Upper lobe of right lung (tissue), 1 donor: ENCODE measurements at regions not wholly inside any gene's neighbourhood (a gene's known extent, or its start where the extent isn't known, plus 50 kb on each side); places are given as distances from the start of the nearest gene placed in this dataset.
"Not testable (repeated sequence)": the region's sequence is repeated elsewhere in the genome, so short reads cannot be mapped to it uniquely, and the experiment has no call there.

Experiments
- ATAC-seq: fragments of 200-7000 bp; cut with Tn5 transposase; one replicate; pipeline ENCODE4 v1.9.1; 2020; ENCODE audit warnings: mild to moderate bottlenecking, moderate library complexity
- DNase-seq: peaks from one replicate; pipeline ENCODE4 v3.0.0-alpha.2; 2020
- H3K27ac ChIP-seq: fragments of 200-600 bp; one replicate; pipeline ENCODE4 v1.8.0; 2022
- H3K27me3 ChIP-seq: fragments of 200-600 bp; one replicate; pipeline ENCODE4 v1.8.0; 2022; ENCODE audit warnings: mild to moderate bottlenecking
- H3K36me3 ChIP-seq: fragments of 200-600 bp; one replicate; pipeline ENCODE4 v1.8.0; 2022
- H3K4me1 ChIP-seq: fragments of 200-600 bp; one replicate; pipeline ENCODE4 v1.8.0; 2022
- H3K4me3 ChIP-seq: fragments of 200-600 bp; one replicate; pipeline ENCODE4 v1.8.0; 2022; ENCODE audit warnings: mild to moderate bottlenecking
- H3K9me3 ChIP-seq: fragments of 200-600 bp; one replicate; pipeline ENCODE4 v1.8.0; 2022
- CTCF ChIP-seq: fragments of 200-600 bp; IDR thresholded peaks from one replicate; pipeline ENCODE4 v1.8.0; 2022; ENCODE audit warnings: antibody characterized with exemption
- intact Hi-C: fragments of 100-400 bp; cut with DNase I; formaldehyde crosslinking; loops from one replicate; pipeline ENCODE4 v1.11.0; 2022
- donor health status: DM: no; HTN: yes; CAD: no; lungs with severe emphysema.

DNA sequence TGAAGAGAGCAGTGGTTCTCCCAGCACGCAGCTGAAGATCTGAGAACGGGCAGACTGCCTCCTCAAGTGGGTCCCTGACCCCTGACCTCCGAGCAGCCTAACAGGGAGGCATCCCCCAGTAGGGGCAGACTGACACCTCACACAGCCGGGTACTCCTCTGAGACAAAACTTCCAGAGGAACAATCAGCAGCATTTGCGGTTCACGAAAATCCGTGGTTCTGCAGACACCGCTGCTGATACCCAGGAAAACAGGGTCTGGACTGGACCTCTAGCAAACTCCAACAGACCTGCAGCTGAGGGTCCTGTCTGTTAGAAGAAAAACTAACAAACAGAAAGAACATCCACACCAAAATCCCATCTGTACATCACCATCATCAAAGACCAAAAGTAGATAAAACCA lies 68.4 kb upstream of the CCT8L2 start:
- intact Hi-C loops, ATAC-seq, H3K9me3 ChIP-seq, H3K27me3 ChIP-seq, DNase-seq, H3K4me3 ChIP-seq, H3K4me1 ChIP-seq, H3K27ac ChIP-seq, H3K36me3 ChIP-seq: not testable (repeated sequence)

- ATAC-seq, H3K9me3 ChIP-seq, DNase-seq, H3K27me3 ChIP-seq, H3K4me3 ChIP-seq, H3K36me3 ChIP-seq, H3K4me1 ChIP-seq, H3K27ac ChIP-seq, intact Hi-C loops: not testable (repeated sequence)
Measured at GRCh38 chr22:16660570-16660969, 68.0 kb upstream of the CCT8L2 start.

DNA sequence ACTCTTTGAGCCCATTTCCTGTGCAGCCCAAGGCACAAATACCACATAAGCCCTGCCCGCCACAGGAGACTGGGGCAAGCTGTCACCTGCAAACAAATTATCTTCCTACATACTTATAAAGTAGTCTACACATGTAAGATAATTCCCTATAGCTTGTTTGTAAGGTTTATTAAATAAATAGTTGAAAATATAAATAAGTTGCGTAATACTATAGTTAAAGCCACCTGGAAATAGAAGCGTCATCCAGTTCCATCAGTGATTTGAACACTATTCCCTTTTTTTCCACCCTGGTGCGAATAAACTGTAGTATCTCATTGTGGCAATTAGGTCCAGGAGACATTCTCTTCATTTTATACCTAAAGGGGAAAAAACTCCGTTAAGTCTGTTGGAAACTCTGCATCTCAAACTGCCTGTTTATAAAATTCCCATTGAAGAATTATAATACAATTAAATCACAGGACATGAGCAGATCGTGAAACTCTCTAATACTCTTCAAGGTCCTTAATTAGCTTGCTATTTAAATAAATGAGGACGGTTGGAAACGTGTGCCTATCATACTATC lies 66.7 kb upstream of the CCT8L2 start:
- H3K9me3 ChIP-seq, intact Hi-C loops, ATAC-seq, H3K4me3 ChIP-seq, H3K27me3 ChIP-seq, H3K4me1 ChIP-seq, DNase-seq, H3K27ac ChIP-seq, H3K36me3 ChIP-seq: not testable (repeated sequence)

GRCh38 chr22:16658068-16658467 lies 65.5 kb upstream of the CCT8L2 start:
- no peak overlapping the region for H3K27ac ChIP-seq
- no peaks in the 10 kb centered on the region for H3K9me3 ChIP-seq
- no peak for ATAC-seq
- H3K4me1 ChIP-seq, result no peaks in the 10 kb centered on the region
- H3K27me3 ChIP-seq, result no peaks in the 10 kb centered on the region
- H3K4me3 ChIP-seq, result no peak overlapping the region
- no peak for DNase-seq
- intact Hi-C loops, result no loop called here
- no peak for TF ChIP-seq CTCF
- H3K36me3 ChIP-seq, result no peaks in the 10 kb centered on the region

GRCh38 chr22:16654882-16655281 lies 62.3 kb upstream of the CCT8L2 start:
- Histone ChIP-seq H3K27ac (no peak overlapping the region), H3K9me3 (no peaks in the 10 kb centered on the region), H3K36me3 (no peaks in the 10 kb centered on the region), H3K4me1 (no peaks in the 10 kb centered on the region), H3K27me3 (no peaks in the 10 kb centered on the region), H3K4me3 (no peak overlapping the region)
- TF ChIP-seq CTCF, result no peak
- ATAC-seq (no peak), DNase-seq (no peak)
- intact Hi-C loops, result no loop called here

DNA sequence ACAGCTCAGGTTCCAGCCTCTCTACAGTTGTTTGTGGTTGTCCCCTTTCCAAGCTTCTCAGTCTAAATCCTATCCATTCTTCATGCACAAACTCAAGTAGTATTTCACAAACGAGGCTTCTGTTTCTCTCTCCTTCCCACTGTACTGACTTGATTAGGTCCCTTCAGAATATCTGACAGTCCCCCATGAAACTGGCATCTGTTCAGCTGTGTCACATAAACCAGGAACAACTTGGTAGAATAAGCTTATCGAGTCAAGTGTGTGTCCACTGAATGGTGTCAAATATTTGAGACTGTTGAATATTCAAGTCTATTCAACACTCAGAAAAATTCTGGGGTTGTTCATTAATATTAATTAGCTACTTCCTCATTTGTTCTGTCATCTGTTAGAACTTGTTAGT lies 61.7 kb upstream of the CCT8L2 start:
- DNase-seq, intact Hi-C loops, H3K4me1 ChIP-seq, H3K27ac ChIP-seq, H3K27me3 ChIP-seq, ATAC-seq, H3K36me3 ChIP-seq, H3K9me3 ChIP-seq, H3K4me3 ChIP-seq: not testable (repeated sequence)

GRCh38 chr22:16653222-16653621 lies 60.6 kb upstream of the CCT8L2 start:
- H3K36me3 ChIP-seq, H3K27me3 ChIP-seq, DNase-seq, intact Hi-C loops, H3K27ac ChIP-seq, H3K4me3 ChIP-seq, ATAC-seq, H3K9me3 ChIP-seq, H3K4me1 ChIP-seq: not testable (repeated sequence)

DNA sequence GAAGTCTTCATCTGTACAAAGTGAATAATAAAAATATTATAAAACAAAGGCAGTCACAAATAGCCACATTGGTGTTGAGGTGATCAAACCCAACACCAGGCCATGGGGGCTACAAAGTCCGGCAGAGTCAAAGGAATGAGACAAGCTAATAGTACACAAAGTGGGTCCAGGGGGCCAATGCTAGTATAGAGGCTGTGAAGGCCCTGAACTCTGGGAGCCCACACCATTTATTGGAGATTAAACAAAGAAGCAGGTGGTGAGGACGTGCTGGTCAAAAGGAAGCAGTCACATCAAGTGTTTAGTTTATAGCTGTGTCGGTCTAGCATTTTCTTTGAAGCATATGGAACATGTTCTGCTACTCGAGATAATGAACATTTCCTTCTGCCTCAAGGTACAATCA lies 58.6 kb upstream of the CCT8L2 start:
- Histone ChIP-seq H3K27ac (no peak overlapping the region), H3K27me3 (no peaks in the 10 kb centered on the region), H3K4me3 (no peak overlapping the region), H3K9me3 (no peaks in the 10 kb centered on the region), H3K4me1 (no peaks in the 10 kb centered on the region), H3K36me3 (no peaks in the 10 kb centered on the region)
- intact Hi-C loops, result no loop called here
- ATAC-seq, result no peak
- no peak for TF ChIP-seq CTCF
- DNase-seq, result no peak
